Upper lobe of left lung (tissue), 4 donors: ENCODE measurements at regions not wholly inside any gene's neighbourhood (a gene's known extent, or its start where the extent isn't known, plus 50 kb on each side); places are given as distances from the start of the nearest gene placed in this dataset.

ENCODE experiments used
- CTCF ChIP-seq, 6 experiments: fragments of 450-650 bp in 4 of 6; fragments of 200-600 bp in 2 of 6; sonication (generic) in 2 of 6; IDR thresholded peaks; one replicate each; pipeline ENCODE4 v1.5.1; 2016 to 2019; ENCODE audit warnings: antibody characterized with exemption in 6 of 6
- POLR2AphosphoS5 ChIP-seq, 2 donors: sonication (generic); formaldehyde crosslinking; IDR thresholded peaks; one replicate each; pipeline ENCODE4 v1.5.1; 2017; ENCODE audit warnings: antibody characterized with exemption in 2 of 2

GRCh38 chr2:30078521-30078920 lies 68.3 kb upstream of the YPEL5 start:
- TF ChIP-seq CTCF (IDR thresholded peaks at IDR 0.05), result no peak
- no peak for TF ChIP-seq POLR2AphosphoS5 (IDR thresholded peaks at IDR 0.05)
